KBM-7 (cell line): ENCODE measurements at regions not wholly inside any gene's neighbourhood (a gene's known extent, or its start where the extent isn't known, plus 50 kb on each side); places are given as distances from the start of the nearest gene placed in this dataset.
A peak's percentile ranks its signal among the peaks of the same experiment; 100 is the strongest.
"Not testable (repeated sequence)": the region's sequence is repeated elsewhere in the genome, so short reads cannot be mapped to it uniquely, and the experiment has no call there.

Source experiments
- DNase-seq: peaks from one replicate; pipeline ENCODE4 v3.0.0-alpha.2; 2015
- in situ Hi-C: fragments of 300-500 bp; cut with MboI; formaldehyde crosslinking; loops from 2 replicates; pipeline ENCODE4 v1.14.3; 2020; ENCODE audit warnings: low sequenced_read_pairs, low pct_unique_long_range_greater_than_20kb, mixed read lengths

DNA sequence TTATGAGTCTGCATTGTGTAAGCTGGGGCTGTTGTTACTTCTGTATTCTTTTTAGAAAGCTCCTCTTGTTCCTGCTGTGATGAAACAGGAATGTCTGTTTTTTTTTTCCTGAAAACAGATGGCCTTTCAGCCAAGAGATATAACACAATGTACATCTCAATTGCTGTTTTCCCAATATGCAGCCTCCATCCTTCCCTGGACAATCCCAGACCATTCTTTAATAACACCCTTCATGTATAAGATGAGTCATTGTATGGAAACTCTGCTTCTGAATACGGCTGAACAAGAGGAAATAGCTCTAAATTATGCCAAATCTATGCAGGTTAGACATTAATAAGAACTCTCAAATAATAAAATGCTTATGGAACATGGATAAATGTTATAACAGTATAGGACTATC, 60.2 kb upstream of the LRRC4C start:
- in situ Hi-C loops = no loop called here
- no peak for DNase-seq

DNA sequence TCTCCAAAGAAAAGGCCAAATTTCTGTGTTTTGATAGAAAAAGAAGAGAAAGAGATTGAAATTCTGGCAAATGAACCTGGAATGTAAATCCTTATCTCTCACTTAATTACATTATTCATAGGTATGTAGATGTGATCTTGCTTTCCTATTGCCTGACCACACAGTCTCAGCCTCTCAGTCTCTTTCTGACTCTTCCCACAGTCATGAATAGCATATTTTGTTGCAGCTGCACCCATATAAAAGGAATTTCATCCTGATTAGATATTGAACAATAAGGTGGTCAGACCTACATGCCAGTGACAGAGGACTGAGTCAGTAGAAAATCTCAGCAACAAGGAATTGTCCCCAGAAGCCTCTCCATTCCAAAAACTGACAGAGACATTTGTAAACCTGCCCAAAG, 62.9 kb upstream of the LRRC4C start:
- in situ Hi-C loops = no loop called here
- no peak for DNase-seq

DNA sequence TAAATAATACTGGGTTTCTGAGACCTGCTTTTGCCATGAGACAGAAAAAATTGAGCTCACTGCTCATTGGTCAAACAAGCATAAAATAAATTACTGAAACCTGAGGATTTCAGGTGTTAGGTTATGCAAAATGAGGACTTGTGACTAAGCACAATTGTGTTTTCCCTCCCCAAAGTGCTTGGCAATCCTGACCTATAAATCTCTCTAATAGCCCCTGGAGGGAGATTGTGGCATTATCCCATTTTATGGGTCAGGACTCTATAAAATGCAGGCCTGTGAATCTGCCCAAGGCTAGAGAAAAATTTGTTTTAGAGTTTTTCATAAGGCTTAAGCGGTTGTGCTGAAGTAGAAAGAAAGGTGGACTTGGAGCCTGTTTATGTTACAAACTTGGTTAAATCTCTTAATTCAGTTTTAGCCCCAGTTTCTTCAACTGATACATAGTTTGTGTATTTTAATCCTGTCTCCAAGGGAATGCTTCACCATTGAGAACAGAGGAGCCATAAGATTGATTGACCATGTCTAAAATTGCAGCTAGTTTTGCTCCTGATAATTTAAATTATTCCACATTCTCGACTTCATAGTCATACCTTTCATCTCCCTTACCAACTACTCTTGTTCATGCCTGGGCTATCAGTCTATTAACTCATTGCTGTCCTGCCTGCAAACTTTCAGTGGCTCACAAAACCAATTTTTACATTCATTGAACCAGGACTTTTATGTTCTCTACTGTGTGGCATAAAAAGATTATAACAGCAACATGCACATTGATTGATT, 63.6 kb upstream of the LRRC4C start:
- in situ Hi-C loops = no loop called here
- DNase-seq = no peak

DNA sequence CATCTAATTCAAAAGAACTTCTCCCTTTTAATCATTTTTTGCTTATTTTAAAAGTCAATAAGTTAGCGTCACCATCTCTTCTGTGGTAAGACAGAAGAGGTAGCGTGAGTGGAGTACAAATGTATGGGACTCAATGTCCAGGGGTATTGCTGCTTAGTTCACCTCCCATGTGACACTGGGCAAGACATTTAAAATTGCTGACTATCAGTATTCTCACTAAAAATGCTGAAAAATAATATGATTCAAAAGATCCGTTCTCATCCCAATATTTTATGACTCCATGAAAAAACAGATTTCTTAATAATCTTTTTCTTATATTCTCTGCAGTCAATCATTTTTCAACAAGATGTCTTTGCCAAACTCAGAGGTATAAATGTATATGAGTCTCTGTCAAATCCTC, 68.1 kb upstream of the LRRC4C start:
- in situ Hi-C loops = no loop called here
- no peak for DNase-seq

DNA sequence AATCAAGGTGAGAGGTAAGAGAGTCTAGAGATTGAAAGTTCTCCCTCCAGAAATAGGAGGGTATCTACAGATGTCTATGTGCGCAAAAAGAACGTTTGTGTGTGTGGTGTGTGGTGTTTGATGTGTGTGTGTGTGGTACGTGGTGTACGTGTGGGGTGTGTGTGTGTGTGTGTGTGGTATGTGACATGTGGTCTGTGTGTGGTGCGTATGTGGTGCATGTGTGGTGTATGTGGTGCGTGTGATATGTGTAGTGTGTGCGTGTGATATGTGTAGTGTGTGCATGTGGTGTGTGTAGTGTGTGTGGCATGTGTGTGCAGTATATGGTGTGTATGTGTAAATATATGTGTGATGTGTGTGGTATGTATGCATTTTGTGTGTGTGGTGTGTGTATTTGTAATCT, 73.0 kb upstream of the LRRC4C start:
- no peak for DNase-seq
- in situ Hi-C loops = no loop called here

DNA sequence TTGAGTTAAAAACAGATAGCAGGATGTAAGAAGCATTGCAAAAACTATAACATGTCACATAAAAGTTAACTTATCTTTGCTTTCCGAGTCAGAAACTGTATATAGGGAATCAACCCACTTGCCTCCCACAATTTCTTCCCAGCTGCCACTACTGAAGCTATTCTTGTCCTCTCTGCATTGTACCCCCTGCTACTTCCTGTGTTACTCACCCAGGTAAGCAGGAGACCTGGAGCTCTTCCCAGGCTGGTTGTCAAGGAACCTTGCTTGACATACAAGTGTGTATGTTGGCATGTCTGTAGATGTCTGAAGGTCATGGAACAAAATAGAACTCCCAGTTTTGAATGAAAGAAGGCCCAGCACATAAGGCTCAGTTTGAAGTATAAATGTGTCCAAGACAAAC, 74.3 kb upstream of the LRRC4C start:
- in situ Hi-C loops = no loop called here
- DNase-seq = no peak

DNA sequence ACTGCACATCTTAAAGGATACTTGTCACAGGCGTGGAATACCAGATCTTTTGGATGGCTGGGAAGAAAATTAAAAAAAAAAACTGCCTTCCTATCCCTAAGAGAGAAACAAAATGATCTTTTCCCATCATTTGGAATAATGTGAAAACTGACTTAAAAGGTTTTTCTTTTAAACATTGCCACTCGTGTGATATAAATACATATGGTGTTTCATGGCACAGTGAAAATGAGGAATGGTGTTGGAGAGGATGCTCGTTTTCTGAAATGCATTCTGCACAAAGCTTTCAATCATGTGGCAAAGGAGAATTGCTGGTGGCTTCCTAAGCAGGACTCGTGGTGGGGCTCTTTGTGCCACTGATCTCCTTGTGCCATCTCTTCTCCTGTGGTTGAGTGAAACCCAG, 74.9 kb upstream of the LRRC4C start:
- no peak for DNase-seq
- in situ Hi-C loops = no loop called here

DNA sequence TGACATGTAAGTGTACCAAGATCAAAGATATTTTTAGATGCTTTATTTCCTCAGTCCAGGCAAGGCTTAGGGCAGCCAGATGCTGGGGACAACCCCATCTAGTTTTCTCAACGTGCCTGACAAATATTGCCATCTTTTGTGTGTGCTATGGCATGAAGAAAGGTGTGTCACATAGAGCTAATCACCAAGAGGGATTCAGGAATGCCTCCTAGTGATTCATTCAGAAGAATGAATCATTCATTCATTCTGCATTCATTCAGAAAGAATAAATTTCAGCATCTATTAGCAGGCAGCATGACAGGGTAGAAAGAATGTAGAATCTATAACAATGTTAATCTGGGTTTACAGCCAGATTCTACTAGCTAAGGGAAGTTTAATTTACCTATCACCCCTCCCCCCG, 75.4 kb upstream of the LRRC4C start:
- DNase-seq = no peak
- in situ Hi-C loops = no loop called here

DNA sequence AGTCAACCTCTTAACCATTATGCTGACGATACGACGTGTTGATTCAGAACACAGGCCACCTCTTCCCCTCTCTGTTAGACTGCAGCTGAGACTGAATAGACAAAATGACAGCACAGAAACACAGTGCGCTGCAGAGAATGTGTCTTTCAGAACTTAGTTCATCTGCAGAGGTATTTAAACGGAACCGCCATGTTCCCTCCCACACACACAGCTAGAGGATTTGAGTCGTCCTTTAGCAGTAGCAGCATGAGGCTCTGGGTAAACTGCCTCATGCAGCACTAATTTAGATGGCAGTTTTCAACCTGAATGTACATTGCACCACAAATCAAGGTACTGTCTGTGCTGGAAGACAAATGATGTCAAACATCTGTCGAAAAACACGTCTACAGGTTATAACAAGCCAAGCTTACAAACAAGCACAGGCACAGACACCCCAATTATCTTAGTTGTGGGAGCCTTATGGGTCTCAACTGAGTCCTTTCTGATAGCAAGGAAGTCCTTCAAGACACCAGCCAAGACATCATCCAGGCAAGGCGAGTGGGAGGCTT, 76.6 kb upstream of the LRRC4C start:
- no peak for DNase-seq
- in situ Hi-C loops = no loop called here

DNA sequence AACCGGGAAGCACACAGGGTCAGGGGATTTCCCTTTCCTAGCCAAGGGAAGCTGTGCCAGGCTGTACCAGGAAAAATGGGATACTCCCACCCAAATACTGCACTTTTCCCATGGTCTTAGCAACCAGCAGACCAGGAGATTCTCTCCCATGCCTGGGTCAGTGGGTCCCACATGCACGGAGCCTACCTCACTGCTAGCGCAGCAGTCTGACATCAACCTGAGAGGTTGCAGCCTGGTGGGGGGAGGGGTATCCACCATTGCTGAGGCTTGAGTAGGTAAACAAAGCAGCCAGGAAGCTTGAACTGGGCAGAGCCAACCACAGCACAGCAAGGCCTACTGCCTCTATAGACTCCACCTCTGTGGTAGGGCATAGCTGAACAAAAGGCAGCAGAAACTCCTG, 85.5 kb upstream of the LRRC4C start:
- in situ Hi-C loops, DNase-seq: not testable (repeated sequence)

DNA sequence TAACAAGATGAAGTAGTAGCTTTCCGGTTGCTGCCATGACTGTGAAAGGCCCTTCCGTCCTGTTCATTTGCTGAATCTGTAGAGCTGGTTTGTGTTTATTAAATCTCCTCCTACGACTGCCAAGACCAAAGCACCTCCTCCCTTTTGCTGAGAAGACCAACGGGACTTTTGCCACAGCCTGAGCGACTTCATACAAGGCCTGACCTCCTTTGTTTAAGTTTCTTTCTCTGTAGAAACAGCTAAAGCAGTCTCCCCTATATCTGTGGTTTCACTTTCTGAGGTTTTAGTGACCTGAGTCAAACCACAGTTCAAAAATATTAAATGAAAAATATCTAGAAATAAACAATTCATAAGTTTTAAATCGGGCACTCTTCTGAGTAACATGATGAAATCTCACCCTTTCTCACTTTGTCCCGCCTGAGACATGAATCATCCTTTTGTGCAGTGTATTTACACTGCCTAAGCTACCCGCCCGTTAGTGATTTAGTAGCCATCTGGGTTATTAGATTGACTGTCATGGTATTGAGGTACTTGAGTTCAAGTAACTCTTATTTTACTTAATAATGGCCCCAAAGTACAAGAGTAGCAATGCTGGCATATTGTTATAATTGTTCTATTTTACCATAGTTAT, 119.1 kb upstream of the LRRC4C start:
- no peak for DNase-seq
- in situ Hi-C loops = no loop called here

DNA sequence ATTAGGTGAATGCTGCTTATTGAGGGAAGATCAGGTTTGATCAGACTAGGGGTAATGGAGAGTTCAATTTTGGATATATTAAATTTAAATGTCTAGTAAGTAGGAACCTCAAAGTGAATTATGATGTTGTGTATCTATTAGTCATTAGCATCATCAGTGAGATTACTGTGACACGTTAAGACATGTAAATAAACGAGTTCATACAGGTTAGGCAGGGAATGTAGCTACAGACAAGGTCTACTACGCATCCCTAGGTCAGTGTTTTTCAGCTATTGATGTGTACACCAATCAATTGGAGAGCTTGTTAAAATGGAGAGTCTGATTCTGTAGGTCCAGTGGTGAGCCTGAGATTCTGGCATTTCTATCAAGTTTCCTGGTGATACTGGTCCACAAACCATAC, 120.1 kb upstream of the LRRC4C start:
- no peak for DNase-seq
- in situ Hi-C loops = no loop called here

DNA sequence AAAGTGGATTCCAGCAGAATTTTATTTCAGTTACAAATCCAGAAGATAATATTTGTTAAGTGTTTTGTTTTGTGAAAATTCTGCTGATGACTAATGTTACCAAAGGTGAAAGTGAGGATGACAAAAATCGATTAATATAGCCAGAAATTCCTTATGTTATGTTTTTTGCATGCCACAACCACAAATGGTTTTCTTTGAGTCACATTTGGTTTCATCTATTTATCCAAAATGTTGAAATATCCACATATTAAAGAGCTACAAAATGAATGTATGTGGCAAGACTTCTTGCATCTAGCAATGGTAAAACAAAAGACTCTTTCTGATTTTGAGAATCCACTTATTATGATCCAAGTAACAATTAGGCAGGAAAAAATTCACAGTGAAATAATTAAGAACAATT, 150.1 kb upstream of the LRRC4C start:
- no peak for DNase-seq
- in situ Hi-C loops = no loop called here

DNA sequence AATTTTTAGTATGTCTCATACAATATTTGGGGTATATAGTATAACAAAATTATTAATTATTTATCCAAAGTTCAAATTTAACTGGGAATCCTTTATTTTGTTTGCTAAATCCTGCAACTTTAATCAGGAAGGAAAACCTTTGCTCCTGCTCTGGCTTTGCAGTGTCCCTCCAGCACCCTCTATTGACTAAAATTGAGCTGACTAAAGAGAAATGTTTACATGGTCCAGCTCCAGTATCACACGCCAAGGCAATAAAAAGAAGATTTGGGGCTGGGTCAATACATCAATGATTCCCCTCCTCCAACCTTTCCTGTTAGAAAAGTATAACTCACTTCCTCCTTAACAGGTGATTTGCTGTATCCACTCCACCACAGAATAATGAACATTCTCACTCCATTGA, 153.0 kb upstream of the LRRC4C start:
- DNase-seq = peak; percentile 1
- in situ Hi-C loops = no loop called here

DNA sequence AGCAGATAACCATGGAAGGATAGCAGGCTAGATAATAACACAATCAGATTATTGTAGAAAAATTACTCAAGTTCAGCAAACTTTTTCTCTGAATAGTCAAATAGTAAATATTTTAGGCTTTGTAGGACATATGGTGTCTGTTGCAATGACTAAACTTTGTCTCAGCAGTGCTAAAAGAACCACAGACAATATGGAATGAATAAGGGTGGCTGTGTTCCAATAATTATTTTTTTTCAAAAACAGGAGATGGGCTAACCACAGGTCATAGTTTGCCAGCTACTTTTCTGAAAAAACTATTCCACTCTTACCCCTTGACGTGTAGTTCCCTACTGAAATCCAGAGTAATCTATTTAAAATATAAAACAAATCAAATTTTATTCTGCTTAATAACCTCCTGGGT, 153.9 kb upstream of the LRRC4C start:
- no peak for DNase-seq
- in situ Hi-C loops = no loop called here

DNA sequence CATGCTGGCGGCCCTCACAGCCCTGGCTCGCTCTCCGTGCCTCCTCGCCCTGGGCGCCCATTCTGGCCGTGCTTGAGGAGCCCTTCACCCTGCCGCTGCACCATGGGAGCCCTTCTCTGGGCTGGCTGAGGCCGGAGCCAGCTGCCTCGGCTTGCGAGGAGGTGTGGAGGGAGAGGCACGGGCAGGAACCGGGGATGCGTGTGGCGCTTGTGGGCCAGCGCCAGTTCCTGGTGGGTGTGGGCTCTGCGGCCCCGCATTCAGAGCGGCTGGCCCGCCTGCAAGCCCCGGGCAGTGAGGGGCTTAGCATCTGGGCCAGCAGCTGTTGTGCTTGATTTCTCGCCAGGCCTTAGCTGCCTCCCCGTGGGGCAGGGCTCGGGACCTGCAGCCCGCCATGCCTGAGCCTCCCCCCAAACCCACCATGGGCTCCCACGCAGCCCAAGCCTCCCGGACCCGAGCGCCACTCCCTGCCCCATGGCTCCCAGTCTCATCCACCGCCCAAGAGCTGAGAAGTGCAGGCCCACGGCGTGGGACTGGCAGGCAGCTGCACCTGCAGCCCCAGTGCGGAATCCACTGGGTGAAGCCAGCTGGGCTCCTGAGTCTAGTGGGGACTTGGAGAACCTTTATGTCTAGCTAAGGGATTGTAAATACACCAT, 163.4 kb upstream of the LRRC4C start:
- DNase-seq = no peak
- in situ Hi-C loops = no loop called here

DNA sequence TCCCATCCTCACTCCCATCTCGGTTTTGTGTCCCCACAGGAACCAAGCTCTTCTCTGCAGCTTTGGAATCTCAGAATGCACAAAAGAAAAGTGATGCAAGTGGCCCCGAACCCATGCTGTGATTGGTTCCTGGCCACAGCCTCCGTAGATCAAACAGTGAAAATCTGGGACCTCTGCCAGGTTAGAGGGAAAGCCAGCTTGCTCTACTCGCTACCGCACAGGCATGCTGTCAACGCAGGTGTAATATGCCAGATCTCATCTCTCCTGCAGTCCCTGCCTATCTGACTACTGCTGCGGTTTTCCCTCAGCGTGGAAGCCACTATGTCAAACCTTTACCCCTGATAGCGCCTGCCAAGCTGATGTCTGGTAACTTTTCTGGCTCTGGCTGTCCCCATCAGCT, 200.5 kb upstream of the LRRC4C start:
- DNase-seq = no peak

DNA sequence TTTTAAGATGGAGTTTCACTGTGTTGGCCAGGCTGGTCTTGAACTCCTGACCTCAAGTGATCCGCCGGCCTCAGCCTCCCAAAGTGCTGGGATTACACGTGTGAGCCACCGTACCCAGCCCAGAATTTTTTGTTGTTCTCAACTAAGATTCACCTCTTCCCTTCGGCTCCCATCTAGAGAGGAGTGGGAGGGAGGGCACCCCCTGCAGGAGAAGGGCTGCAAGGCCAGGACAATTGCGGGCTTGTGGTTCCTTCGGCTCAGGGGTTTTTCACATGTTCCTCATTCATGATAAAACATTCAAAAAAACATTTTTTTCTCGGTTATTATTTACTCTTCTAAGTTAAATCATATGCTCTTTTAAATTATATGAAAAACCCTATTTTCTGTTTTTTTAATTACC, 201.1 kb upstream of the LRRC4C start:
- no peak for DNase-seq
- in situ Hi-C loops = no loop called here

More for the DNA sequence above, 200.5 kb upstream of the LRRC4C start:
- in situ Hi-C loops = no loop called here

DNA sequence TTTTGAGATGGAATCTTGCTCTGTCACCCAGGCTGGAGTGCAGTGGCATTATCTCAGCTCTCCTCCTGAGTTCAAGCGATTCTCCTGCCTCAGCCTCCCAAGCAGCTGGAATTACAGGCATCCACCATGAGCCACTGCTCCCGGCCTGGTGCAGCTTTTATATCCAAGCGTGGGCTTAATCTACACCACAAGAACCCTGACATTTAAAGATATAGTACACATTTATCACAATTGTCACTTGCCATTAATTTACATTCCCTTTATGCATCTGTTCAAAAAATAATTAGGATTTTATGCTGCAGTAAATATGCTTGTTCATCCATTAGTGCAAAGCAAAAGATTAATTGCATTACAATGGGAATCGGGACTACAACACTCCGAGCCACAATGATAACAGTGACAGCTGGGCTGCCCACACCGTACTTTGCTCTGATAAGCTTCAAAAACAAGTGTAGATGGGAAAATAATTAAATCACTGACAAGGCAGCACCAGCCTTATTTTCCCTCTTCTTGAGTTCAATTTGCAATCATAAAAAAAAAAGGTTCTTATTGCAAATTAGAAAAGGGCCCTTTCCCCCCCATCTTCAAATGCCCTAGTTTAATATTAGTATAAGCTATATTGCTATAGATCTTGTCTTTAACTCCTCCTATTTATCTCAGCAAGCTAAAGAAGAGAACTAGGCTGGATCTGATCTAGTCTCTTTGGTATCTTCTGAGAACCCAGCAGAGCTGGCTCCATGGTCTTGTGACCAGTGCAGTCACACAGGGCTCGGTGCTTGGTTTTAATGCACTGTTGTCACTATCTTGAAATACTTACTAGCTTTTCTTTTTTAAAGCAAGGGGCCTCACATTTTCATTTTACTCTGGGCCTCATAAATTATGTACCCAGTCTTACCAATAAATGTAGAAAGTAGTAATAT, 206.2 kb upstream of the LRRC4C start:
- in situ Hi-C loops = no loop called here
- DNase-seq = no peak
